Lung microvascular endothelial cell (primary cell): ENCODE measurements at regions not wholly inside any gene's neighbourhood (a gene's known extent, or its start where the extent isn't known, plus 50 kb on each side); places are given as distances from the start of the nearest gene placed in this dataset.

Experiments used
- DNase-seq, 2 donors: peaks; one replicate each; pipeline versions ENCODE4 v3.0.0 to v3.0.0-alpha.2; 2010; ENCODE audit warnings: low read depth in 2 of 2

GRCh38 chr12:111048991-111049390 is 128.6 kb upstream of the MYL2 start:
- no peak for DNase-seq

GRCh38 chr12:111046896-111047295 is 126.5 kb upstream of the MYL2 start:
- DNase-seq = no peak

- no peak for DNase-seq
Measured at GRCh38 chr12:111045941-111046340, 125.6 kb upstream of the MYL2 start.

DNA sequence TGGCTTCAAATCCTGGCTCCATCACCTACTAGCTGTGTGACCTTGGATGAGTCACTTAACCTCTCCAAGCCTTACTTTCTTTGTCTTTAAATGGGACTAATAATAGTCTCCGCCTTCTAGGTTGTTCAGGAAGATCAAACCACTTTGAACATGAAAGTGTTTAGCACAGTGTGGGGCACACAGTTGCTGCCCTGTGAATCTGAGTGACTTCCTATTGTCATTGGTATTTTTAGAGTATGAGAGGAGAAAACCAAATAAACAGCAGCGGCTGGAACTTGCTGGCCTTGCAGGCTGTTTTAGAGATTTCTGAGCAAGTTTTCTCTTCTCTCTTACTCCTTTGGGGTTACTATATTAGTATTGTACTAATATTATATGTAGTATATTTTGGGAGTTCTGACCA is 120.7 kb upstream of the MYL2 start:
- no peak for DNase-seq

GRCh38 chr12:111040690-111041089 is 120.3 kb upstream of the MYL2 start:
- DNase-seq = no peak

GRCh38 chr12:111038941-111039340 is 118.6 kb upstream of the MYL2 start:
- DNase-seq = no peak

DNA sequence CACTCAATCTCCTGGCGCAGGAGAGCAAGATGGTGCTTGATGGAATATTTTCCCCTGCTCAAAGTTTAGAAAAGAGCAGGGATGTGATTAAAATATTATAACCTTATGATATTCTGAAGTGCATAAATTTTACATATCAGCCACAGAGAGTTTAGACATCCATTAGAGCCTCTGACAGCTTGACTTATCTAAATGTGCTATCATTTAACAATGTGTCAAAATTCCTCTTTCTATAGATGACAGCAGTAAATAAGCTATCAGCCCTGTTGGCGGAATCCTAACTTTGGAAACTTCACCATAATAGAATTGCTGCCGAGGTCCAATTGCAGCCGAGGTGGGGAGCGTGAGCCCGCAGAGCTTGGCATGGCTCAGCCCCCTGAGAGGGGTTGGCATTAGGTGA is 117.7 kb upstream of the MYL2 start:
- DNase-seq = no peak

DNA sequence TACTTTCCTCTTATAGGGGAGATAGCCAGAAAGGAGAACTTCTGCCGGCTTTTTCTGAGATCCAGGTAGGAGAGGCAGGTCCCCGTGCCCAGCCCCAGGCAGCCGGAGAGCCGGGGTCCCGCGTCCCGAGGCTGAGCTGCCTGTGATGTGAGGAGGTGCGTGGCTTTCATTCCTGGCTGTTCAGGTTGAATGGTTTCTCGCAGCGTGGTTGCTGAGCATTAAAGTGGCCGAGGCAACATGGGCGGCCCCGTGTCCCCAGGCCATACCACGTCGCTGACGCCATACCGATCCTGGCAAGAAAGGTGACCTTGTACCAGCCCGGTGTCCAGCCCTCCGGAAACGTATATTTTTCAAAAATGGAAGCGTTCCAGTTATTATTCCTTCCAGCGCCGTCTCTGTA is 116.7 kb upstream of the MYL2 start:
- DNase-seq = no peak

DNA sequence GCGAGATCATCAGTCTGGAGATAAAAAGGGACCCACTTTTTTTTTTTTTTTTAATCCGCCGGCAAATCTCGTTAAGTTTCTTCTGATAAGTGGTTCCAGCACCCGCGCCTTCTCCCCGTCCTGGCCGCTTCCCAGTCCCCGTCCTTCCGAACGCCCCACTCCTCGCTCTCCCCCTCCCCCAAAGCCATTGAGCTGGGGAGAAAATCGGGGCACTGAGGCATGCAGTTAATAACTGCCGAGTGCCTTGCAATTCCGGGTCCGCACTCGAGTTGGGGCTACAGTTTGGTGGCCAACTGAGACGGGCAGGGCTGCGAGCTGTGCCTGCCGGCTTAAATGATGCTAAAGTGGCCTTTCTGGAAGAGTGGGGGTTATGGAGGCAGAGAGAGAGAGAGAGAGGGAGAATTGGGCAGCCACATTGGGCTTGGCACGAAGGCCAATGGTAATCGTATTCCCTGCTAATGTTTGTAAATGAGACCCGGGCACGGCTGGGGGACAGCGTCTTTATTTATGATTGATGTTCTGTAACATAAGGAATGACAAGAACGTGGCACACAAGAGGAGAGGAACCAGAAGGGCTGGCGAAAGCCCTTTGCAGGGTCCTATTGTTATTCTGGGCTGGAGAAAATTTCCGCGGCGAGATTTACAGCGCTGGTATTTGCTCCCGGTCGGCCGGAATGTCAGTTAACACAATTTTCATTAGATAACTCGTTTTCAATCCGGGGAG is 115.4 kb upstream of the MYL2 start:
- no peak for DNase-seq

GRCh38 chr12:111034886-111035577 is 114.7 kb upstream of the MYL2 start:
- DNase-seq = no peak

GRCh38 chr12:111034083-111034885 is 113.9 kb upstream of the MYL2 start, which contains the start of gene CUX2:
TSS of gene CUX2 (plus strand) at chr12:111034165.
- no peak for DNase-seq

GRCh38 chr12:111033281-111034082 is 113.1 kb upstream of the MYL2 start:
- no peak for DNase-seq

- DNase-seq = no peak
Measured at GRCh38 chr12:111032591-111032919, 112.2 kb upstream of the MYL2 start.

GRCh38 chr12:111031916-111032590 is 111.7 kb upstream of the MYL2 start:
- no peak for DNase-seq

DNA sequence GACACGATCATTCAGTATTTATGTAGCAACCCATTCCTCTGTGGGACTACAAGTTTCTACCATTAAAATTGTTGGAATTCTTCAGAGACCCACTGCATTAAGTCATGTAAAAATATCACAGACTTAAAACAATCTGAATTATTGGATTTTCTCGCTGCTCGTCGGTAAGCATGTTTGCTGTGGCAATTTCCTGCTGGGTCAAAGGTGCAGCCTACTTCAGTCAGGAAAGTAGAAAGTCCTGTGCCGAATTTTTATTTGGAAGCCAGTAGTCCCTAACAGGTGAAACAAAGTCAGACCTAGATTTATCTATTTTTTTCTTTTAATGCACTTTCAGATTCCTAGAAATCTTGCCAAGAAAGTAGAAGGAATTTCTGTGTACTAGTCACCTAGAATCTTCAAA is 110.4 kb upstream of the MYL2 start:
- DNase-seq = no peak

DNA sequence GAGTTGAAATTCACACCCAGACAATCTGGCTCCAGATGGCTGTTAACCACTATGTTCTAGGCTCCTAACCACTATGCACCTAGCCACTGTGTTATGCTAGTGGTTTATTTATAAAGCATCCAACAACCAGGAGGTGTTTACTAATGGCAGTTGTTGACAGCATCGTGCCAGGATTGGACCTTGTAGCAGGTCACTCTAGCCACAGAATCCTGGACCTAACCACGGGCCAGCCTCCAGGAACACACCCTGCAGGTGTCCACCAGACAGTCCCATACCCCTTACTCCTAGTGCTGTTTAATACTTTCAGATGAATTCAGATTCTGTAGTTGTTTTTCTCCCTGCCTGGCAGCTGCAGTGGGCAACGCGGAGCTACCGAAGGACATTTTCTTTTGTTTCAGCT is 109.4 kb upstream of the MYL2 start:
- no peak for DNase-seq

GRCh38 chr12:111029305-111029704 is 108.9 kb upstream of the MYL2 start:
- no peak for DNase-seq

- DNase-seq = no peak
Measured at GRCh38 chr12:111028830-111029229, 108.5 kb upstream of the MYL2 start.

GRCh38 chr12:111027431-111027830 is 107.1 kb upstream of the MYL2 start:
- no peak for DNase-seq

DNA sequence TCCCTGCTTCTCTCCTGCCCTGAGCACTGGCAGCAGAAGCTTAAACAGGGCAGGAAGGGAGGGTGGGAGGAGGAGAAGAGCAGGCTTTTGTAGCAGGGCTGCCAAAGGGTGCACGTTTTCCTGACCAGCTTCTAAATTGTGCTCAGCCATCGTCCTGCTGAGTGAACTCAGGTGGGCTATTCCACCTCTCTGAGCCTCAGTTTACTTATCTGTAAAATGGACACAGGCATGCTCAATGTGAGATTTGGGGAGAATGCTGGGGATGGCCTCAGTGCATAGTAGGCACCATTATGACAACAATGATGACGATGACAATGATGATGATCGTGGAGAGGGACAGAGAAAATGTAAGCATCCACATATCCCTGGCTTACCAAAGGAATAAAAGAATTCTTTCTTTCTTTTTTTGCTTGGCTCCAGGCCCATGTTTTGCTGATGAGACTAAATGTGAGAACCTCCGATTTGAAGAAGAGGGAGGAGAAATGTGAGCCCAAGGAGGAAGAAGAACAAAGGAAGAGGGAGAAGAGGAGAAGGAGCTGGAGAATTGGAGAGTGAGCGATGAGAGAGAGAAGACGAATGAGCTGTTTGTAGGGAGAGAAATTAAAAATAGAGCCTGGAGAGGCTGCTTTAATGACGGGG is 105.5 kb upstream of the MYL2 start:
- DNase-seq = no peak

DNA sequence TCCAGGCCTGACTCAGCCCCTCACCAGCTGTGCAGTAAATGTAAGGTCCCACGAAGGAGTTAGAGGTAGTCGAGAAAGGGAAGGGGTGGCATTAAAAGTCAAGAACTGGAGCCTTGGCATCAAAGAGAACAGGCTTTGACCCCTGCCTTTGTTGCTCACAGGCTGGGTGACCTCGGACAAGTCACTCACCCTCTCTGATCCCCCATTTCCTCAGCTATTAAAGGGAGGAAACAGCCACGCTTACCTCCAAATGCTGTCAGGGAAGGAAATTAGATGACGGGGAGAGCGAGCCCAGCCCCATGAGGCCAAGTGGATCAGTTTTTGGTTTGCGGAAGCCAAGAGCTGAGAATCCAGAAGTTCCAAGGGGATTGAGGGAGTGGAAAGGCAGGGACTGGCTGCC is 104.9 kb upstream of the MYL2 start:
- DNase-seq = no peak
